Spleen (tissue), 7 donors: ENCODE measurements at regions not wholly inside any gene's neighbourhood (a gene's known extent, or its start where the extent isn't known, plus 50 kb on each side); places are given as distances from the start of the nearest gene placed in this dataset.

Experiments
- CTCF ChIP-seq, 11 experiments: fragments of 200-600 bp in 7 of 11; fragments of 450-650 bp in 4 of 11; sonication (generic) in 4 of 11; IDR thresholded peaks in 8 of 11; conservative IDR thresholded peaks in 3 of 11; 1 replicate in 7 of 11; 2 replicates in 4 of 11; pipeline versions ENCODE4 v1.4.0 to v1.8.0; 2016 to 2021; ENCODE audit warnings: antibody characterized with exemption in 11 of 11, inconsistent platforms in 4 of 11, mild to moderate bottlenecking in 1 of 11
- POLR2A ChIP-seq, 3 donors: fragments of 450-650 bp; IDR thresholded peaks; one replicate each; pipeline ENCODE4 v1.5.1; 2017; ENCODE audit warnings: antibody characterized with exemption in 3 of 3, mild to moderate bottlenecking in 1 of 3
- POLR2AphosphoS5 ChIP-seq, 3 donors: sonication (generic); formaldehyde crosslinking; IDR thresholded peaks; one replicate each; pipeline ENCODE4 v1.5.1; 2017; ENCODE audit warnings: antibody characterized with exemption in 3 of 3
- donor health status: DM: no; HTN: no; CAD: no; lungs with moderate emphysema.
- donor health status: DM: no; HTN: no; CAD: no.
- donor health status: DM: no; HTN: no; CAD: no.

- no peak for TF ChIP-seq POLR2A (IDR thresholded peaks at IDR 0.05)
- no peak for TF ChIP-seq CTCF (IDR thresholded peaks at IDR 0.05 in 8 of 11, conservative IDR thresholded peaks at IDR 0.05 in 3 of 11)
- no peak for TF ChIP-seq POLR2AphosphoS5 (IDR thresholded peaks at IDR 0.05)
Measured at GRCh38 chr3:99248130-99248529, 346.6 kb upstream of the DCBLD2 start.
